GM12865 (cell line): ENCODE measurements at regions not wholly inside any gene's neighbourhood (a gene's known extent, or its start where the extent isn't known, plus 50 kb on each side); places are given as distances from the start of the nearest gene placed in this dataset.
"Not testable (repeated sequence)": the region's sequence is repeated elsewhere in the genome, so short reads cannot be mapped to it uniquely, and the experiment has no call there.

ENCODE experiments used
- DNase-seq: peaks from one replicate; pipeline ENCODE4 v3.0.0; 2010; ENCODE audit warnings: low read depth
- H3K4me3 ChIP-seq: 2 replicates; pipeline ENCODE4 v1.5.1; 2011; ENCODE audit warnings: mild to moderate bottlenecking, low read depth, low read length, control low read depth
- CTCF ChIP-seq: IDR thresholded peaks from 2 replicates; pipeline ENCODE4 v1.5.1; 2011; ENCODE audit warnings: low read length, control low read depth, low read depth, inconsistent platforms; ENCODE audit not compliant: insufficient read depth; ENCODE audit errors: missing control alignments

DNA sequence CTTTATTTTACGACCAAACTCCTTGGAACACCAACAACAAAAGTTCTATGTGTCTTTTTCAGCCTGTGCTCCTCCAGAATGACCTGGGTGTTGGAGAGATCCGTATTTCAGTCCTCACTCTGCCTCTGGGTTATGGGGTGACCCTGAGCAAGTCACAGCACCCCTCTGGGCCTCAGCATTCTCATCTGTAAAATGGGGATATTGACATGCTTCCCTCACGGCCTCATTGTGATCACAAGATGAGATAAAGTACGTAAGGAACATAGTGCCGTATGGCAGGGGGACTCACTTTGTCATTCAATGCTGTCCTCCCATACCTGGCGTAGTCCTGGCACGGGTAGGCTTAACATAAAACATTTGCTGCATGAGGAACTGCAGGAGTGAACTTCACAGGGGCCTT, 123.0 kb upstream of the HAND1 start:
- no peak for TF ChIP-seq CTCF
- no peak overlapping the region for H3K4me3 ChIP-seq
- no peak for DNase-seq

DNA sequence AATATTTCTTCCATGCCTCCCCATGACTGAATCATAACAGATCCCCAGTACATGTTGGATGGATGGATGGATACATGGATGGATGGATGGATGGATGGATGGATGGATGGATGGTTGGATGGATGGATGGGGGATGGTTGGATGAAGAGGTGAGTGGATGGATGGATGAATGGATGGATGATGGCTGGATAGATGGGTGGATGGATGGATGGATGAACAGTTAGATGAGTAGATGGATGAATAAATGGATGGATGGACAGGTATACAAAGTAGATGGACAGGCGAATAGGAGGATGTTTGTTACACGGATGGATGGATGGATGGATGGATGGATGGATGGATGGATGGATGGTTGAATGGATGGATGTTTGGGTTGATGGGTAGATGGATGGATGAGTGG, 120.0 kb upstream of the HAND1 start:
- no peak for TF ChIP-seq CTCF
- no peak for DNase-seq
- no peak overlapping the region for H3K4me3 ChIP-seq

GRCh38 chr5:154596844-154597243, 118.8 kb upstream of the HAND1 start:
- H3K4me3 ChIP-seq, result not testable (repeated sequence)

DNA sequence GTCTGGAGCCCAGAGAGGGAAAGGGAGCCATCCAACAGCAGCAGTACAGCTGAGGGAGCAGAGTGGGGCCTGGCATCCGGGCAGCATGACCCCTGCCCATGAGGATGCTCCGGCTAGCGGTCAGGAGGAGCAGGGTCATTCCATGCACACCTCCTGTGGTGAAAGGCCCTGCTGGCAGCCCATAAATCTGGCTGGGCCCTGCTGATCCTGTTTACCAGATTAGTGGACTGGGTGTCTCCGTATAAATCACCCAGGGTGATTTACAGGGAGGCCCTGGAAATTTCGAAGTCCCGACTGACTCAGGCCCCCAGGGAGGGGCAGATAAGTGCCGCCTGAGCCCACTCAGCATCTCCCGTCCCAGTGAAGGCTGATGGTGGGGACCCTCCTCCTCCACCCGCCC, 117.6 kb upstream of the HAND1 start:
- H3K4me3 ChIP-seq, result no peak overlapping the region
- TF ChIP-seq CTCF, result no peak
- DNase-seq, result no peak

More at GRCh38 chr5:154596844-154597243, 118.8 kb upstream of the HAND1 start:
- DNase-seq, result not testable (repeated sequence)

DNA sequence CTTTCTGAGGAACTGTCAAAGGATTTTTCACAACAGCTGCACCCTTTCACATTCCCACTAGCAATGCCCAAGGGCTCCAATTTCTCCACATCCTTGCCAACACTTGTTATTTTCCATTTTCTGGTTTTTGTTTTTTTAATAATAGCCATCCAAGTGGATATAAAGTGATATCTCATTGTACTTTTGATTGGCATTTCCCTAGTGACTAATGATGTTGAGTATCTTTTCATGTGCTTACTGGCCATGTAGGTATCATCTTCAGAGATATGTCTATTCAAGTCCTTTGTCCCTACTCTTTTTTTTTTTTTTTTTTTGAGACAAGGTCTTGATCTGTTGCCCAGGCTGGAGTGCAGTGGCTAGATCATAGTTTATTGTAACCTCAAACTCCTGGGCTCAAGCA, 115.8 kb upstream of the HAND1 start:
- no peak for TF ChIP-seq CTCF
- no peak overlapping the region for H3K4me3 ChIP-seq
- DNase-seq, result no peak

DNA sequence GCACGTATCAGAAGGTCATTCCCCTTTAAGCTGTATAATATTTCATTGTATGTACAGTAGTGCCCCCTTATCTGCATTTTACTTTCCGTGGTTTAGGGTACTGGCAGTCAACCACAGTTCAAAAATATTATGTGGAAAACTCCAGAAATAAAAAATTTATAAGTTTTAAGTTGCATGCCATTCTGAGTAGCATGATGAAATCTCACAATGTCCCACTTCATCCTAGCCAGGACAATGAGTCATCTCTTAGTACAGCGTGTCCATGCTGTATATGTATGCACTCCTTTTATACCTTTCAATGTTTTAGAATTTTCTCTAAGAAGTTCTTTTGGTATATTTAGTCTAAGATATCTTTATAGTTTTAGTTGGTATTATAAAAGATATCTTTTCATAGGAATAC, 115.0 kb upstream of the HAND1 start:
- DNase-seq, result no peak
- TF ChIP-seq CTCF, result no peak
- no peak overlapping the region for H3K4me3 ChIP-seq

- no peak for DNase-seq
- H3K4me3 ChIP-seq, result no peak overlapping the region
- no peak for TF ChIP-seq CTCF
Observed at GRCh38 chr5:154590093-154590724, 112.2 kb upstream of the HAND1 start.
